ENCODE measurements at regions not wholly inside any gene's neighbourhood (a gene's known extent, or its start where the extent isn't known, plus 50 kb on each side); places are given as distances from the start of the nearest gene placed in this dataset.

GRCh38 chr16:17635183-17635582 is 164.4 kb upstream of the XYLT1 start:
- TF ChIP-seq FOSL2 (IDR thresholded peaks at IDR 0.05) (no peak), FOSL2 (CRISPR knock-in tag; IDR thresholded peaks at IDR 0.05) (no peak), HDAC2 (IDR thresholded peaks at IDR 0.05) (no peak), NPAS2 (CRISPR knock-in tag; IDR thresholded peaks at IDR 0.05; ENCODE audit: borderline replicate concordance) (no peak), POLR2A (IDR thresholded peaks at IDR 0.05; ENCODE audit: low read length) (no peak)
- TF ChIP-seq, protein P1, sequence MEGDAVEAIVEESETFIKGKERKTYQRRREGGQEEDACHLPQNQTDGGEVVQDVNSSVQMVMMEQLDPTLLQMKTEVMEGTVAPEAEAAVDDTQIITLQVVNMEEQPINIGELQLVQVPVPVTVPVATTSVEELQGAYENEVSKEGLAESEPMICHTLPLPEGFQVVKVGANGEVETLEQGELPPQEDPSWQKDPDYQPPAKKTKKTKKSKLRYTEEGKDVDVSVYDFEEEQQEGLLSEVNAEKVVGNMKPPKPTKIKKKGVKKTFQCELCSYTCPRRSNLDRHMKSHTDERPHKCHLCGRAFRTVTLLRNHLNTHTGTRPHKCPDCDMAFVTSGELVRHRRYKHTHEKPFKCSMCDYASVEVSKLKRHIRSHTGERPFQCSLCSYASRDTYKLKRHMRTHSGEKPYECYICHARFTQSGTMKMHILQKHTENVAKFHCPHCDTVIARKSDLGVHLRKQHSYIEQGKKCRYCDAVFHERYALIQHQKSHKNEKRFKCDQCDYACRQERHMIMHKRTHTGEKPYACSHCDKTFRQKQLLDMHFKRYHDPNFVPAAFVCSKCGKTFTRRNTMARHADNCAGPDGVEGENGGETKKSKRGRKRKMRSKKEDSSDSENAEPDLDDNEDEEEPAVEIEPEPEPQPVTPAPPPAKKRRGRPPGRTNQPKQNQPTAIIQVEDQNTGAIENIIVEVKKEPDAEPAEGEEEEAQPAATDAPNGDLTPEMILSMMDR (IDR thresholded peaks at IDR 0.05) = no peak
